ENCODE measurements at regions not wholly inside any gene's neighbourhood (a gene's known extent, or its start where the extent isn't known, plus 50 kb on each side); places are given as distances from the start of the nearest gene placed in this dataset.

GRCh38 chr1:30102605-30103004, 620.8 kb downstream of the MATN1 start:
- Mint-ChIP-seq H3K4me1 (peaks cover 2% of the 10 kb centered on the region), H3K27ac (no peak overlapping the region), H3K27me3 (ENCODE audit: insufficient read depth, low read depth) (peaks cover 18% of the 10 kb centered on the region), H3K9me3 (no peaks in the 10 kb centered on the region), H3K36me3 (no peaks in the 10 kb centered on the region), H3K4me3 (no peak overlapping the region)
- no peak overlapping the region for H3K9ac ChIP-seq
- no peak overlapping the region for H3K4me2 ChIP-seq
- TF ChIP-seq CTCF (IDR thresholded peaks at IDR 0.05) (no peak), EZH2 (IDR thresholded peaks at IDR 0.05) (no peak), EZH2phosphoT487 (IDR thresholded peaks at IDR 0.05) (no peak)
- H3K4me3 ChIP-seq, result no peak overlapping the region
- H2AFZ ChIP-seq (replicated peaks), result no peak overlapping the region
- H3K27ac ChIP-seq, result no peak overlapping the region
- H3F3A ChIP-seq (ENCODE audit: low read depth), result no peaks in the 10 kb centered on the region
- no peaks in the 10 kb centered on the region for H3K4me1 ChIP-seq
- no peak for DNase-seq (ENCODE audit: low spot score)
- H3K79me2 ChIP-seq (ENCODE audit: low read depth), result no peaks in the 10 kb centered on the region
- no peaks in the 10 kb centered on the region for H3K36me3 ChIP-seq
- H3K9me3 ChIP-seq (ENCODE audit: low read depth), result no peaks in the 10 kb centered on the region
- H4K20me1 ChIP-seq (ENCODE audit: low read depth), result no peaks in the 10 kb centered on the region
- no peaks in the 10 kb centered on the region for H3K27me3 ChIP-seq

GRCh38 chr1:30101487-30102227, 621.7 kb downstream of the MATN1 start:
- Mint-ChIP-seq H3K36me3 (no peaks in the 10 kb centered on the region), H3K9me3 (no peaks in the 10 kb centered on the region), H3K27me3 (ENCODE audit: insufficient read depth, low read depth) (peaks cover 15% of the 10 kb centered on the region), H3K4me1 (peaks cover 2% of the 10 kb centered on the region), H3K4me3 (no peak overlapping the region), H3K27ac (no peak overlapping the region)
- H3K36me3 ChIP-seq, result no peaks in the 10 kb centered on the region
- DNase-seq (ENCODE audit: low spot score), result peak; percentile 31
- no peaks in the 10 kb centered on the region for H3K79me2 ChIP-seq (ENCODE audit: low read depth)
- H3K9me3 ChIP-seq (ENCODE audit: low read depth), result no peaks in the 10 kb centered on the region
- H4K20me1 ChIP-seq (ENCODE audit: low read depth), result no peaks in the 10 kb centered on the region
- H3K27ac ChIP-seq, result no peak overlapping the region
- H3K4me1 ChIP-seq, result no peaks in the 10 kb centered on the region
- no peak overlapping the region for H3K9ac ChIP-seq
- no peak overlapping the region for H3K4me2 ChIP-seq
- no peaks in the 10 kb centered on the region for H3F3A ChIP-seq (ENCODE audit: low read depth)
- no peak overlapping the region for H2AFZ ChIP-seq (replicated peaks)
- TF ChIP-seq CTCF (IDR thresholded peaks at IDR 0.05), result no peak
- TF ChIP-seq EZH2 (IDR thresholded peaks at IDR 0.05), result no peak
- no peak for TF ChIP-seq EZH2phosphoT487 (IDR thresholded peaks at IDR 0.05)
- no peak overlapping the region for H3K4me3 ChIP-seq
- no peaks in the 10 kb centered on the region for H3K27me3 ChIP-seq

GRCh38 chr1:30101016-30101415, 622.4 kb downstream of the MATN1 start:
- TF ChIP-seq EZH2 (IDR thresholded peaks at IDR 0.05) (no peak), CTCF (IDR thresholded peaks at IDR 0.05) (no peak), EZH2phosphoT487 (IDR thresholded peaks at IDR 0.05) (no peak)
- Mint-ChIP-seq H3K4me1 (peaks cover 2% of the 10 kb centered on the region), H3K27ac (peak overlapping the region; percentile 29), H3K4me3 (no peak overlapping the region), H3K27me3 (ENCODE audit: insufficient read depth, low read depth) (peaks cover 16% of the 10 kb centered on the region), H3K9me3 (no peaks in the 10 kb centered on the region), H3K36me3 (no peaks in the 10 kb centered on the region)
- Histone ChIP-seq H3K79me2 (ENCODE audit: low read depth) (no peaks in the 10 kb centered on the region), H3K36me3 (no peaks in the 10 kb centered on the region), H2AFZ (replicated peaks) (no peak overlapping the region), H3K27ac (no peak overlapping the region), H3K9ac (no peak overlapping the region), H3F3A (ENCODE audit: low read depth) (no peaks in the 10 kb centered on the region), H3K27me3 (no peaks in the 10 kb centered on the region), H3K4me3 (no peak overlapping the region), H4K20me1 (ENCODE audit: low read depth) (no peaks in the 10 kb centered on the region), H3K4me1 (no peaks in the 10 kb centered on the region), H3K9me3 (ENCODE audit: low read depth) (no peaks in the 10 kb centered on the region), H3K4me2 (no peak overlapping the region)
- no peak for DNase-seq (ENCODE audit: low spot score)

All from neural progenitor cell (in vitro differentiated cells).